IPS-NIHi7 (cell line): ENCODE measurements at regions not wholly inside any gene's neighbourhood (a gene's known extent, or its start where the extent isn't known, plus 50 kb on each side); places are given as distances from the start of the nearest gene placed in this dataset.

Source experiments
- DNase-seq: peaks from one replicate; pipeline ENCODE4 v3.0.0; 2012; ENCODE audit warnings: mixed read lengths; ENCODE audit errors: extremely low spot score

GRCh38 chr2:65652066-65652465 is 219.7 kb upstream of the SPRED2 start:
- no peak for DNase-seq

DNA sequence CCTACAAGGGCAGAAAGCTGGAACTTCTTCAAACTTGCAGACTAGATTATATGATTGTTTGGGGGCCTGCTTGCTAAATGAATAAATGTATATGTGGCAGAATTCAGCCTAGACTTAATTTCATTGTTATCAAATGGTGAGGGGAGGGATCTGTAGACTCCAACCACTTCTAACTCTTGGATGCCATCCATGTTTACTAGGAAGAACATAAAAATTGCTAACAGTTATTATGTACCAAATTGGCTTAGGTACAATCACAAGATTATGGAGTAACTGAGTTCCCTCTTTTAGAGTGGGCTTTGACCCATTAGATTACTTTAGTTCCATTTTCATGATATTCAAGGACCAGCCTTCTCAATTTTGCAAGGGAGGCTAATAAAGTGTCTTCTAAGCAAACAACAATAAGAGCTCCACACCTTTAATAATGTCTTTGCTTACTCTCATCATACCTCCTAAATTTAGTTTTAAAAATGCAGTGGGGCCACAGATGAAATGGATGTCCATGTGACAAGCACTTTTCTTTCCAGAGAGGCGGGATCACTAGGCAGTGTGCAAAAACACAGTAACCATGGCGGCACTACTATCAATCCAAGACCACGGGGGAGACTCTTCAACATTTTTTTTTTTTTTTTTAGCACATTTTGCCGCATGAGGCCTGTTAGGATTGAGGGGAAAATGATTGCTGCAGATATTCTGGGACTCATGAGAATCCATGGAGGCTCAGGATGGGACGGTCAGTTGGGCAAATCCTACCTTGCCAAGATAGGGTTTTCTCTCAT is 217.6 kb upstream of the SPRED2 start:
- DNase-seq, result no peak

DNA sequence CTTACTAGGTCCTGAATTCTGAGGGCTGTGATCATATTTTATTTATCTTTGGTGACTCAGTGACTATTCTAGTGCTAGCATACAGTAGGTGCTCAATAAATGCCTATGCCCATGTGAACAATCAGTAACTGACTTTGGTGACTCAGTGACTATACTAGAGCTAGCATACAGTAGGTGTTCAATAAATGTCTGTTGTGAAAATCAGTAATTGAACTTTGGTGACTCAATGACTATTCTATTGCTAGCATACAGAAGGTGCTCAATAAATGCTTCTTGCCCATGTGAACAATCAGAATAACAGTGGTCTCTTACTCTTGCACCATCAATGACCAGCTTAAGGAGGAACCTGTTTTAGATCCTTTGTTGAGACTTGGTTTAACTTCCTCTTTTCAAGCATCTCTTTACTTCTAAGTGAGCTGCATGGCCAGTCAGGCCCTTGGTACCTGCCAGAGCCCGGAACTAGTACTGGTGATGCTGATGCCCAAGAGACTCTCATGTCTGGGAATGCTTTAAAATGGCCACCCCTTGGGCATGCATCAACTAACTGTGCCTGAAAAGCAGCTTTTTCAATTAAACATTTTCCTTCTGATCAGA is 214.9 kb upstream of the SPRED2 start:
- no peak for DNase-seq

DNA sequence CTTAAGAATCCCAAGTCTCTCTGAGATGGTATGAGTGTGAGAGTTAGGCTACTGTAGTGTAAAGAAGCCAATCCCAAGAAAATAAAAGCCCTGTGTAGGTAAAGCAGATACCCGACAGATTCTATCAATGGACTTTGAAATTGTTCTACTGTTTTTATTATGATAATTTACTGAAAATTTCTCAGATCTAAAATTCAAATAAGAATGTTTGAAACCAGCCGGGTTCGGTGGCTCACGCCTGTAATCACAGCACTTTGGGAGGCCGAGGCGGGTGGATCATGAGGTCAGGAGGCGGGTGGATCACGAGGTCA is 208.3 kb upstream of the SPRED2 start:
- no peak for DNase-seq

GRCh38 chr2:65639156-65639864 is 206.9 kb upstream of the SPRED2 start:
- no peak for DNase-seq

DNA sequence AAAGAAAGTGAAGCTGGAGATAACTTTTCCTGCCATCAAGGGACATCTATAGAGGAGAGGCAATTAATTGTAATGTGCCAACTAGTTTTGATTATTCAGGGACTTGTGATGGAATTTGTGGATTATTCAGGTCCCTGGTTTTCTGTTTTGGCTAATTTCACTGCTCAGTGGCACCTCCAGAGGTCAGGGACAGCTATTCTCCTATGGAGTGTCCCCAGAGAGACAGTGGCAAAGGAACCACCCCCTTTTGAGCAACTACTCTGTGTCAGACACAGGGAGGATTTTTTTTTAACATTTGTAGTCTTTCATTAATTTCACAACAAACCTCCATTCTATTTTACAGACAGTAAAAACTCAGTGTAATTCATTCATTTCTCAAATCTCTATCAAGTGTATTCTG is 206.0 kb upstream of the SPRED2 start:
- peak; percentile 46 for DNase-seq

- no peak for DNase-seq
Measured at GRCh38 chr2:65636813-65637483, 204.5 kb upstream of the SPRED2 start.

DNA sequence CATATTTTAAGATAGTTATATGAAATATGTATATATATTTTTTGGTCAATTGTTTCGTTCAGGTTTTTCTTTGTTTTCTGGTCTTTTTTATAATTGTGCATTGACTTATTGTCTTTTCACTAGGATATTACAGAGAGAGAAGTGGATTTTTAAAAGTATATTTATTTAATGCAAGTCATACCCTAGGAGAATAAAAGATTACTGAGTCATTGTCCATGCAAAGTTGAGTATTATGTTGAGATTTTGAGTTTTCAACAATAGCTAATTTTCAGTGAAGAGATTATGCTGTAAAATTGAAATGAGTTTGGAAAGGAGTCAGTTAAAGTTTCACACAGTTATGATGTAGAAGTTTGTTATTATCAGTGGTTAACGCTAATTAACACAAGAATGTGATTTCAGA is 203.6 kb upstream of the SPRED2 start:
- DNase-seq, result no peak

DNA sequence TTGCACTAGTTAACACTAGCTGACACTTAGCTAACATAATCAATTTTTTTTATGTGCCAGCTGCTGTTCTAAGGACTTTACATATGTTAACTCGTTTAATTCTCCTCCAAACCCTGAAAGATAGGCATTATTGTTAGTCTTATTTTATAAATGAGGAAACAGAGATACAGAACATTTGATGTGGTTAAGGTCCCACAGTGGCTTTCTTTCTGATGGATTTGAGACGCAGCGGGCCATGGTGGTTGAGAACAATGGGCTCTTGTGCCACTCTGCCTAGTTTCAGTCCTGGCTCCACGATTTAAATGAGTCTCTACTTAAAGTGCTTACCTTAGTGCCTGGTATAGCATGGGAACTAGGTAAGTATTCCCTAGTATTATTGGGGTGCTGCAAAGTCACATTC is 201.9 kb upstream of the SPRED2 start:
- no peak for DNase-seq

GRCh38 chr2:65630643-65631042 is 198.2 kb upstream of the SPRED2 start:
- no peak for DNase-seq

DNA sequence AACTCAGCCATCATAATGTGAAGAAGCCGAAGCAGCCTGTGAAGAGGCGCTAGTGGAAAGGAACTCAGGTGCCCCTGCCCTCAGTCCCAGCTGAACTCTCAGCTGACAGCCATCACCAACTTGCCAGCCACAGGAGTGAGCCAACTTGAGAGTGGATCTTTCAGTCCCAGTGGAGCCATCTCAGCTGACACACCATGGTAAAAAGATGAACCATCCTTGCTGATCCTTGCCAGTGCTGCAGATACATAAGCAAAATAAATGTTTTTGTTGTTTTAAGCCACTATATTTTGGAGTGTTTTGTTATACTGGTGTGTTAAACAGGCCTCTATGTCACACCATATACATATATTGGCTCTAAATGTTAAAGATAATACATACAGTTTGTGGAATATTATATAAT is 195.8 kb upstream of the SPRED2 start:
- DNase-seq, result no peak

- DNase-seq, result no peak
Measured at GRCh38 chr2:65626831-65627230, 194.4 kb upstream of the SPRED2 start.

DNA sequence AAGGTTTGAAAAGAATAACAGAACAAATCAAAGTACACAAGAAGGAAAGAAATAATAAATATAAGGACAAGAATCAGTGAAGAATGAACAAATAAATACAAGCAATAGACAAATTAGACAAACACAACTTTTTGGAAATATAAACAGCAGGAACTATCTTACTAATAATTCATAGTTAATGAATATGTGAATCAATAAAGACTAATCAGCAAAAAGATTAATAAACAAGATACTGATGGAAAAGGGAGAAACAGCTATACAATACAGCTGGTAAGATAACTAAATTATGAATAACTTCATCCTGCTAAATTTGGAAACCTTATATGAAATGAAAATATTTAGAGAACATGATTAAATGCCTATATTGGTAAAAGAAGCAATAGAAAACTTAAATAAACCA is 193.6 kb upstream of the SPRED2 start:
- no peak for DNase-seq

DNA sequence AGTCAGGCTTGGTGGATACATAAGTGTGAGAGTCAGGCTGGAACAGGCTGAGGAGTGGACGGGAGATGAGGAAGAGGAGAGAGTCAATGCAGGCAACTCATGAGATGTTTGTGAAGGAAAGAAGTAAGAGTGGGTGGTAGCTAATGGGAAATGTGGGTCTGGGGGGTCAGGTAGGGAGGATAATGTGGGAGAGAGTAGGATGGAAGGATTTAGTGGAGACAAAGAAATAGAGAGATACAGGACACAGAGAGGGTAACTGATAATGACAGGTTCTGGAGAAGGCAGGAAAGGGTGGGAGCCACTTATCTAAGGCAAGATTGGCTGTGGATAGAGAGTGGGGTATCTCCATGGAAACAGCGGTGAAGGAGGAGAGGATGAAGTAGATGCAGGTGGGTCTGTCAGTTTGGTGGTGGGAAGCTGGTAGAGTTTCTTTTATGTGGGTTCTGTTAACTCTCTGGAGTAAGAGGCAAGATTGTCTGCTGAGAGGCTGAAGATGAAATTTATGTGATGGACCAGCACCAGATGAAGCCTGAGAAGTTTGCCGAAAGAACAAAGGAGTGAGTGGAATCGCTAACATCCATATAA is 190.6 kb upstream of the SPRED2 start:
- no peak for DNase-seq

DNA sequence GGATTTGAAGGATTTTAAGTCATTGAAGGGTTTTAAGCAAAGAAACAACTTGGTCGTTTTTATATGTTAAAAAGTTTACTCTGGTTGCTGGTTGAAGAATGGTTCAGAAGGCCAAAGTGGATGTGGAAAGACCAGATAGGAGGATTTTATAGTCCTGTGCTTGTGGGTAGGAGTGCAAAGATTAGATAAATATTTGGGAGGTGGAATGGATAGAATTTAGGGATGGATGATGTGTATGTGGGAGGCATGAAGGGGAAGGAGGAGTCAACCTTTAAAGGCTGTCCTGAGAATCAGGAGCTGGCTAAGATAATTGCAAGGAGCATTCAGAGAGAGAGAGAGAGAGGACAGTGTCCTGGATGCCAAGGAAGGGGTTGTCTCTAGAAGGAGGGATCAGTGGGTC is 190.1 kb upstream of the SPRED2 start:
- DNase-seq, result no peak

- no peak for DNase-seq
Measured at GRCh38 chr2:65620524-65620923, 188.1 kb upstream of the SPRED2 start.

GRCh38 chr2:65620026-65620425 is 187.6 kb upstream of the SPRED2 start:
- DNase-seq, result no peak

- no peak for DNase-seq
Measured at GRCh38 chr2:65615602-65616001, 183.2 kb upstream of the SPRED2 start.

DNA sequence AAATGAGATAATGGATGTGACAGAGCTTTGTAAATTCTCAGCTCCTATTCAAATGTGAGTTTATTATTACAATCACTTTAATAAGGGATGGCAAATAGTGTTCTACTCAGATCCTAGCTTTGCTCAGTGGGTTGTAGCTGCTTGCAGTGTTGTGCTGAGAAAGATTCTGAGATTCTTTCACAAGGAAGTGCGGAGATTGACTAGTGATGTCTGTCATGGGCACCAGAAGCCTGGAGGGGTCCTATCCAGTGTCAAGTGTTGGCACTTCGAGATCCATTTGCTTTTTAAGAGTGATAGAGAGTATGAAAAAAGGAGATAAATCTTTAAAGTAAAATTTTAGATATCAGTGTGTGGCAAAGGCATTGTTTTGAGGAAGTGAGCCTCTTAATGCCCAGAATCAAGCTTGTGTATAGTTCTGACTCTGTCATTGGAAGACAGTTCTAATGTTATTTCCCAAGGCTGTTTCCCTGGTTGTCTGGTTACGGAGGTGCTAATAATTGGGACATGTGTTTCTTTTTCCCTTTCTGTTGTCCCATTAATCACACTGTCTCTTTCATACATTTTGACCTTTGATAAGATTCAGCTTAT is 181.7 kb upstream of the SPRED2 start:
- no peak for DNase-seq

DNA sequence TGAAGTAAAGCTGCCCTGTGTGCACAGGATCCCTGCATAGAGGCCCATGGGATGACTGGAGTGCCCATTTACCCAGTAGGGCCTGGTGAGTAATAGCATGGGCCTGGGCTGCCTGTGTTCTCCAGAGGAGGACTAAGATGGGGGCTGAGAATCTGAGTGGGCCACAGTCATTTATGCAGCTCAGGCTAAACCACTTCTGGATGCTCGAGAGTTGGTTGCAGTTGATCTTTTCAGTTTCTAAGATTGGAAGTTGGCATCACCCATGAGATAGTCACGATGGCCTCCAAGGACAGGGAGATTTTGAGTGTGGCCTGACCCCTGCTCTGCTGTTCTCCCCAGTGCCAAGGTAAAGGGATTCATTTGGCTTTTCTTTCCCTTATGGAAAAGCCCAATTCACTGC is 179.1 kb upstream of the SPRED2 start:
- DNase-seq, result no peak

DNA sequence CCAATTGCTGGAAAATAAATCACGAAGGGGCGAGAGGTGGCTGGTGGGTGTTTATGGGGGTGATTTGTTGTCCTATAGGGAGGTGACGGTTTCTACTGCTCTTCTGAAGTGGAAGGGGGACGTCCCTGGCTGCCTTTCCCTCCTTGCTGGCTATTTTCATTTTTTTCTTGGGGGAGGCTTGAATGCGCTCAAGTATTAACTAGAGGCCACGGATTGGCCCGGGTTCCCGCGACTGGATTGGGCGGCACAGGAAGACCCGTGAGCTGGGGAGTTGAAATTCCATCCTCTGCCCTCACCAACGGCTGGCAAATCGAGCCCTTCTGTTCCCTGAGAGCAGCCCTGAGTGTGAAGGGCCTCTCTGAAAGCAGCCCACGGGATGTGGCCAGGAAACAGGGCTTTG is 176.5 kb upstream of the SPRED2 start:
- no peak for DNase-seq

DNA sequence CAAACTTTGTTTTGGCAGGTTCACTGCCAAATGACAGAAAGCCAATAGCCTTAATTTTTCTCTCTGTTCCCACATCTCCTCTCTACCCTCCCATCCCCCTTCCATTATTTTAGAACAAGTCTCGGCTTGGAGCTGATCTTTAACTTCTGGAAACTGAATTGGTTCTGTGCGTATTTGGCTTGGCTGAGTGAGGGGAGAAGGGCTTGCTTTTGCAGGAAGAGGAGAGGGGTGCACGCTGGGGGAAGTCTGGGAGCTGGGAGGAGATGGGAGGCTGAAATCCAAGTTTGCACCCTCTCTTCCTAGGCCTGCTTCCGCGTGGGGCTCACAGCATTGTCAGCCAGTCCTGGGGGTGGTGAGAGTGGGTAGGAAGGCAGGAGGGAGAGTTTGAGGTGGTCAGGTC is 176.1 kb upstream of the SPRED2 start:
- no peak for DNase-seq
